ENCODE measurements at regions not wholly inside any gene's neighbourhood (a gene's known extent, or its start where the extent isn't known, plus 50 kb on each side); places are given as distances from the start of the nearest gene placed in this dataset.

- TF ChIP-seq POLR2A (IDR thresholded peaks at IDR 0.05) (no peak), CTCF (IDR thresholded peaks at IDR 0.05) (no peak)
- H3K27ac ChIP-seq = no peak overlapping the region
- no peaks in the 10 kb centered on the region for H3K36me3 ChIP-seq
- H3K9me3 ChIP-seq = no peaks in the 10 kb centered on the region
- no peak overlapping the region for H3K4me3 ChIP-seq (replicated peaks in 1 of 3)
- 96 to 100% methylated on average over 1 of the region's 1 CpG for WGBS, 2 donors
- H3K27me3 ChIP-seq = no peaks in the 10 kb centered on the region
- DNase-seq = no peak
- intact Hi-C loops (cut with DNase I) = no loop called here
- no peaks in the 10 kb centered on the region for H3K4me1 ChIP-seq
Measured at GRCh38 chr4:100852326-100852725, 334.5 kb upstream of the EMCN start.

- no peak for DNase-seq
- Histone ChIP-seq H3K4me1 (no peaks in the 10 kb centered on the region), H3K27ac (no peak overlapping the region), H3K9me3 (no peaks in the 10 kb centered on the region), H3K36me3 (no peaks in the 10 kb centered on the region), H3K4me3 (replicated peaks in 1 of 3) (no peak overlapping the region), H3K27me3 (no peaks in the 10 kb centered on the region)
- intact Hi-C loops (cut with DNase I) = no loop called here
- no peak for TF ChIP-seq CTCF (IDR thresholded peaks at IDR 0.05)
- no peak for TF ChIP-seq POLR2A (IDR thresholded peaks at IDR 0.05)
- WGBS, 2 donors = 33 to 47% methylated on average over 3 of the region's 3 CpGs
Measured at GRCh38 chr4:100849319-100849718, 331.5 kb upstream of the EMCN start.

DNA sequence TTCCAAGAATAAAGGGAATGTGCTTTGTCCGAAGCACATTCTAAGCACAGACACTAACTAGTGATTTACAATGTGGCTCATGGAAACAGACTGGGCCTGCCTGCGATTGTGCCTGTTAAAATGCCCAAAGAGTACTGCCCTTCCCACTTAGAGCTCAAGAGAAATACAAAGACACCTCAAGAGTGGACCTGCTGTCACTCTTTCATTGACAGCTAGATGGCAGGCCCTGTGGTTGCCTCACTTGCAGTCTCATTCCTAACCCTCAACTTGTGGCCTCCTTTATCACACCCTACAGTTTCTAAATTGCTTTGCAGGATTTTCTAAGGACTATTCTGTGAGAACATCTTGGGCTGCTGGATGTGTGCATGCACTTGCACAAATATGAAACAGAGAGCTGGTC lies 331.0 kb upstream of the EMCN start:
- intact Hi-C loops (cut with DNase I) = no loop called here
- TF ChIP-seq CTCF (IDR thresholded peaks at IDR 0.05) (no peak), POLR2A (IDR thresholded peaks at IDR 0.05) (no peak)
- 82 to 93% methylated on average over 2 of the region's 2 CpGs for WGBS, 2 donors

GRCh38 chr4:100843910-100844309 lies 326.1 kb upstream of the EMCN start:
- Histone ChIP-seq H3K9me3 (no peaks in the 10 kb centered on the region), H3K4me3 (replicated peaks in 1 of 3) (no peak overlapping the region), H3K27ac (no peak overlapping the region), H3K36me3 (no peaks in the 10 kb centered on the region), H3K27me3 (no peaks in the 10 kb centered on the region), H3K4me1 (no peaks in the 10 kb centered on the region)
- intact Hi-C loops (cut with DNase I) = no loop called here
- TF ChIP-seq POLR2A (IDR thresholded peaks at IDR 0.05) (no peak), CTCF (IDR thresholded peaks at IDR 0.05) (no peak)
- no peak for DNase-seq

More for the DNA sequence above, 331.0 kb upstream of the EMCN start:
- H3K27ac ChIP-seq = no peak overlapping the region
- no peak for DNase-seq
- H3K36me3 ChIP-seq = no peaks in the 10 kb centered on the region
- no peaks in the 10 kb centered on the region for H3K27me3 ChIP-seq
- H3K4me1 ChIP-seq = no peaks in the 10 kb centered on the region
- no peaks in the 10 kb centered on the region for H3K9me3 ChIP-seq
- H3K4me3 ChIP-seq (replicated peaks in 1 of 3) = no peak overlapping the region

GRCh38 chr4:100842856-100843255 lies 325.0 kb upstream of the EMCN start:
- no peak for TF ChIP-seq CTCF (IDR thresholded peaks at IDR 0.05)
- no peak for TF ChIP-seq POLR2A (IDR thresholded peaks at IDR 0.05)
- 94 to 98% methylated on average over 1 of the region's 1 CpG for WGBS, 2 donors
- Histone ChIP-seq H3K36me3 (no peaks in the 10 kb centered on the region), H3K27me3 (no peaks in the 10 kb centered on the region), H3K4me3 (replicated peaks in 1 of 3) (no peak overlapping the region), H3K27ac (no peak overlapping the region), H3K4me1 (no peaks in the 10 kb centered on the region), H3K9me3 (no peaks in the 10 kb centered on the region)
- intact Hi-C loops (cut with DNase I) = no loop called here
- no peak for DNase-seq

All from thyroid gland (tissue), 4 donors.